OCI-LY7 (cell line): ENCODE measurements at regions not wholly inside any gene's neighbourhood (a gene's known extent, or its start where the extent isn't known, plus 50 kb on each side); places are given as distances from the start of the nearest gene placed in this dataset.

Source experiments
- BruUV-seq: library from RNA; stranded (reverse); fragments of 400-500 nt; replicated peaks from 2 replicates; lab custom pipeline; 2021; lab: Mats Ljungman, UMichigan
- CTCF ChIA-PET: fragments of 300-600 bp; sonication (Branson Sonifier 250); formaldehyde crosslinking; loops from one replicate; lab custom pipeline; 2022; ENCODE audit warnings: antibody characterized with exemption; ENCODE audit not compliant: unreplicated experiment; lab: Charles Lee
- POLR2A ChIA-PET: fragments of 300-600 bp; sonication (Branson Sonifier 250); formaldehyde crosslinking; loops from one replicate; lab custom pipeline; 2022; ENCODE audit warnings: antibody characterized with exemption; lab: Charles Lee
- DNase-seq: peaks from one replicate; pipeline ENCODE4 v3.0.0-alpha.2; 2015; ENCODE audit warnings: low spot score
- H2AFZ ChIP-seq: fragments of 200-600 bp; sonication (generic), shearing (Covaris generic); 2 replicates; pipeline ENCODE4 v1.6.1; 2014; ENCODE audit warnings: mild to moderate bottlenecking, antibody characterized with exemption, low read length, moderate library complexity
- H3K27ac ChIP-seq: fragments of 200-600 bp; sonication (generic); 2 replicates; pipeline ENCODE4 v1.5.1; 2014; ENCODE audit warnings: mixed run types, low read depth, mild to moderate bottlenecking, moderate library complexity, low read length, inconsistent platforms; ENCODE audit not compliant: poor library complexity, severe bottlenecking
- H3K36me3 ChIP-seq: fragments of 200-600 bp; sonication (generic); 2 replicates; pipeline ENCODE4 v1.6.1; 2014; ENCODE audit warnings: mild to moderate bottlenecking, antibody characterized with exemption, low read length, moderate library complexity, mixed read lengths; ENCODE audit not compliant: insufficient read depth
- H3K4me1 ChIP-seq: fragments of 200-600 bp; sonication (generic); 2 replicates; pipeline ENCODE4 v1.5.1; 2014; ENCODE audit warnings: mild to moderate bottlenecking, low read length; ENCODE audit not compliant: insufficient read depth, poor library complexity, severe bottlenecking
- H3K4me2 ChIP-seq: fragments of 200-600 bp; sonication (generic); 2 replicates; pipeline ENCODE4 v1.6.1; 2014; ENCODE audit warnings: mild to moderate bottlenecking, low read length
- H3K4me3 ChIP-seq: fragments of 200-600 bp; sonication (generic); 2 replicates; pipeline ENCODE4 v1.5.1; 2014; ENCODE audit warnings: mild to moderate bottlenecking, low read depth, low read length; ENCODE audit not compliant: poor library complexity, severe bottlenecking
- H3K79me2 ChIP-seq: fragments of 200-600 bp; sonication (generic); 2 replicates; pipeline ENCODE4 v1.6.1; 2016; ENCODE audit warnings: low read depth, mild to moderate bottlenecking, low read length, moderate library complexity, mixed read lengths; ENCODE audit not compliant: insufficient read depth
- H3K9me2 ChIP-seq: fragments of 200-600 bp; sonication (generic); 2 replicates; pipeline ENCODE4 v1.6.1; 2016; ENCODE audit warnings: mild to moderate bottlenecking, low read length, mixed read lengths; ENCODE audit not compliant: insufficient read depth
- H3K9me3 ChIP-seq: fragments of 200-600 bp; sonication (generic); 2 replicates; pipeline ENCODE4 v1.6.1; 2014; ENCODE audit warnings: mild to moderate bottlenecking, mixed run types, low read length, mixed read lengths
- H4K20me1 ChIP-seq: fragments of 200-600 bp; sonication (generic); 2 replicates; pipeline ENCODE4 v1.6.1; 2014; ENCODE audit warnings: mild to moderate bottlenecking, antibody characterized with exemption, low read length, moderate library complexity, mixed read lengths; ENCODE audit not compliant: insufficient read depth
- EZH2phosphoT487 ChIP-seq: fragments of 200-600 bp; sonication (generic); IDR thresholded peaks from 2 replicates; pipeline ENCODE4 v1.6.1; 2018; ENCODE audit warnings: low read depth, borderline replicate concordance, mild to moderate bottlenecking, mixed run types, antibody characterized with exemption, low read length, moderate library complexity, mixed read lengths
- intact Hi-C: fragments of 100-400 bp; cut with micrococcal nuclease; formaldehyde crosslinking; loops from one replicate; pipeline ENCODE4 v1.10.0; 2022; ENCODE audit not compliant: unreplicated experiment
- TF ChIP-seq, protein P1 (sequence below): fragments of 200-600 bp; sonication (generic); conservative IDR thresholded peaks from 2 replicates; pipeline ENCODE4 v1.5.1; 2014; ENCODE audit warnings: mild to moderate bottlenecking, antibody characterized with exemption, low read length, moderate library complexity, mixed read lengths

DNA sequence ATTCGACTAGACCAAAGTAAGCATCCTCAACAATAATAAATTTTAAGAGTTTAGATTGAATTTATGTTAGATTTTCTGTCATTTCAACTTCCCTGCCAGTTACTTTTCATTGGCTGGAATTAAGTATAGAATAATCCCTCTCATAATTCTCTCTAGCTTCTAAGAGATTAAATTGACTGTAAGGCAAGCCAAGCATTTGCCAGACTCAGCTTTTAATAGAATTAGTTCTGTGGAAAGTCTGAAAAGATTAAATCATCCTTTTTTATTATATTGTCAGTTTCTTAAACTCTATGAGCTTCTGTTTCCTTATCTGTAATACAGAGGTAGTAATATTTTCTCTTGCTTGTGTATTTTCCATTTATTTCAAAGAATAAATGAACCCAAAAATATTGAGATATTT, 77.9 kb upstream of the ZNF804A start:
- Histone ChIP-seq H3K36me3 (no peaks in the 10 kb centered on the region), H3K9me3 (peaks cover 14% of the 10 kb centered on the region; the same call in 1 of the 2 replicates), H3K9me2 (no peaks in the 10 kb centered on the region), H3K4me3 (no peak overlapping the region), H3K79me2 (no peaks in the 10 kb centered on the region), H4K20me1 (no peaks in the 10 kb centered on the region), H3K4me1 (no peaks in the 10 kb centered on the region), H2AFZ (no peak overlapping the region), H3K27ac (no peak overlapping the region), H3K4me2 (no peak overlapping the region)
- intact Hi-C loops = no loop called here
- POLR2A ChIA-PET = no interaction called here
- TF ChIP-seq, protein P1, sequence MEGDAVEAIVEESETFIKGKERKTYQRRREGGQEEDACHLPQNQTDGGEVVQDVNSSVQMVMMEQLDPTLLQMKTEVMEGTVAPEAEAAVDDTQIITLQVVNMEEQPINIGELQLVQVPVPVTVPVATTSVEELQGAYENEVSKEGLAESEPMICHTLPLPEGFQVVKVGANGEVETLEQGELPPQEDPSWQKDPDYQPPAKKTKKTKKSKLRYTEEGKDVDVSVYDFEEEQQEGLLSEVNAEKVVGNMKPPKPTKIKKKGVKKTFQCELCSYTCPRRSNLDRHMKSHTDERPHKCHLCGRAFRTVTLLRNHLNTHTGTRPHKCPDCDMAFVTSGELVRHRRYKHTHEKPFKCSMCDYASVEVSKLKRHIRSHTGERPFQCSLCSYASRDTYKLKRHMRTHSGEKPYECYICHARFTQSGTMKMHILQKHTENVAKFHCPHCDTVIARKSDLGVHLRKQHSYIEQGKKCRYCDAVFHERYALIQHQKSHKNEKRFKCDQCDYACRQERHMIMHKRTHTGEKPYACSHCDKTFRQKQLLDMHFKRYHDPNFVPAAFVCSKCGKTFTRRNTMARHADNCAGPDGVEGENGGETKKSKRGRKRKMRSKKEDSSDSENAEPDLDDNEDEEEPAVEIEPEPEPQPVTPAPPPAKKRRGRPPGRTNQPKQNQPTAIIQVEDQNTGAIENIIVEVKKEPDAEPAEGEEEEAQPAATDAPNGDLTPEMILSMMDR = no peak
- BruUV-seq = no TSS peak
- no peak for DNase-seq
- CTCF ChIA-PET = no interaction called here

DNA sequence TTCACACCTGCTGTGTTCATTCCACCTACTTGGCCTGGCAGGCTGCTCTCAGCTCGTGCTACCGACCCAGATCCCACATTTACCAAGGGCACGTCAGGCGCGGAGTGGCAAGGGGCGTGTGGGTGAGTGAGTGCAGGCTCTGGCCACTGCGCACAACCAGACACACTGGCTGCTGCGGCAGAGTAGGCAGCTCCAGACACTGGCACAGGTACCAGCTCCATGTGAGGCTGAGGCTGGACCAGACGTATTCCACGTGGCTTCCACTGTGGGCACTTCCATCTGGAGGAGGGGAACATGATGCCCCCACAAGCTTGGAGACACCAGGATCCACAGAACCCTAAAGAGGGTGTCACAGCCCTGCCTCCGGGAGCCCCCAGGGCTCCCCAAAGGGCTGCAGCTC, 74.6 kb upstream of the ZNF804A start:
- ChIA-PET POLR2A (interaction anchor here (0.6 to 1.2 kb wide), 2 partner anchors 9 to 43 kb away, joined by 4 to 7 read pairs; no protein-coding TSS in a partner anchor), CTCF (no interaction called here)
- H3K4me2 ChIP-seq = no peak overlapping the region
- peaks cover 3% of the 10 kb centered on the region; the same call in 1 of the 2 replicates for H3K36me3 ChIP-seq
- no peak overlapping the region for H3K4me3 ChIP-seq
- TF ChIP-seq, protein P1 = no peak
- TF ChIP-seq EZH2phosphoT487 = no peak
- no peaks in the 10 kb centered on the region for H3K79me2 ChIP-seq
- H2AFZ ChIP-seq = no peak overlapping the region
- no peaks in the 10 kb centered on the region for H3K9me2 ChIP-seq
- intact Hi-C loops = no loop called here
- DNase-seq = no peak
- H3K4me1 ChIP-seq = no peaks in the 10 kb centered on the region
- no peaks in the 10 kb centered on the region for H4K20me1 ChIP-seq
- BruUV-seq = no TSS peak
- H3K27ac ChIP-seq = no peak overlapping the region
- H3K9me3 ChIP-seq = peaks cover 22% of the 10 kb centered on the region

DNA sequence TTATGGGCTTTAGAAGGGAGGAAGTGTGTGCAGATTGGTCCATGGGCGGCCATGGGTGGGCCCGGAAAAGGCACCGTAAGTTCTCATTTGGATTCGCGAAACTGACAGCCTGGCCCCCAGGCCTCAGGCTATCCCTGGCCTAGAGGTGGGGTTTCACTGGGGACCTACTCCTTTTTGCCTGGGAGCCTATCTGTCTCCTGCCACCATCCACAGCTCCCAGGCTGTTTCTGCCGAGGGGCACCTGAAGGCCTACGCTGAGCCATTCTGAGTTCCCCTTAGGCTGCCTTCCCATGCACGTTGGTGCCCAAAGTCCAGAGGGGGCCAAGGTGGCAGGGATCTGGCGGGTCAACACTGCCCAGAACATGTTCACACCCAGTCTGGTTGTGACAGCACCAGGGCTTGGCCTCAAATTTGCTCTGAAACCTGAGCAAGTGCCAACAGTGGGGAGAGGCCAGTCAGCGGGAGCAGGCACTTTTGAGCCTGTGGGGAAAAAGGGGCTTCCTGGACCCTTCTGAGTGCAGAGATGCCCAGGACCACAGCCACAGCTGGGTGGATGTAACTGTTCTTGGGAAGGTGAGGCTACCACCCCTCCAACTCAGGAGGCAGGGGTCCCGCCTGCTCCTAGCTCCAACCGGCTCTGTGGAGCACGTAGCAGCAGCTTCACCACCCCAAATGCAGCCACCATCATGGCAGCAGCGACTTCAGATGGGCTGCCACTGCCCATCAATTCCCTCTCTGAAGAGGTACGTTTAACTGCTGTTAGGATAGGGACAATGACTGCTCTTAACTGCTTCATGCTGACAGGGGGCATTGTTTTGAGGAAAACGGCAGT, 73.6 kb upstream of the ZNF804A start:
- Histone ChIP-seq H4K20me1 (no peaks in the 10 kb centered on the region), H3K9me3 (peaks cover 25% of the 10 kb centered on the region), H3K36me3 (peaks cover 3% of the 10 kb centered on the region; the same call in 1 of the 2 replicates), H3K9me2 (no peaks in the 10 kb centered on the region), H3K27ac (no peak overlapping the region), H3K4me1 (no peaks in the 10 kb centered on the region), H3K4me3 (no peak overlapping the region), H2AFZ (no peak overlapping the region), H3K79me2 (no peaks in the 10 kb centered on the region), H3K4me2 (no peak overlapping the region)
- ChIA-PET CTCF (no interaction called here), POLR2A (interaction anchor here (1.2 kb wide), 1 partner anchor 10 kb away, joined by 7 read pairs; no protein-coding TSS in a partner anchor)
- TF ChIP-seq EZH2phosphoT487 = no peak
- TF ChIP-seq, protein P1 = no peak
- no peak for DNase-seq
- intact Hi-C loops = no loop called here
- no TSS peak for BruUV-seq
